PFSK-1 (cell line): ENCODE measurements at regions not wholly inside any gene's neighbourhood (a gene's known extent, or its start where the extent isn't known, plus 50 kb on each side); places are given as distances from the start of the nearest gene placed in this dataset.

Source experiments
- POLR2AphosphoS5 ChIP-seq: IDR thresholded peaks from 2 replicates; pipeline ENCODE4 v1.6.1; 2012; ENCODE audit warnings: low read depth, mild to moderate bottlenecking, control low read depth, low read length, moderate library complexity
- TAF1 ChIP-seq: IDR thresholded peaks from 2 replicates; pipeline ENCODE4 v1.6.1; 2012; ENCODE audit warnings: low read length, control low read depth, borderline replicate concordance; ENCODE audit not compliant: insufficient read depth

GRCh38 chr22:22759889-22760546, 115.6 kb downstream of the GGTLC2 start:
- TF ChIP-seq POLR2AphosphoS5 (no peak), TAF1 (no peak)
